A549 (cell line): ENCODE measurements at regions not wholly inside any gene's neighbourhood (a gene's known extent, or its start where the extent isn't known, plus 50 kb on each side); places are given as distances from the start of the nearest gene placed in this dataset.

Source experiments
- TF ChIP-seq, protein P1 (sequence below): IDR thresholded peaks from 2 replicates; pipeline ENCODE4 v1.6.1; 2012
- TF ChIP-seq, protein P2 (sequence below): fragments of >200 bp; sonication (Bioruptor Twin); formaldehyde crosslinking; IDR thresholded peaks from 3 replicates; pipeline ENCODE4 v1.5.1; 2016

DNA sequence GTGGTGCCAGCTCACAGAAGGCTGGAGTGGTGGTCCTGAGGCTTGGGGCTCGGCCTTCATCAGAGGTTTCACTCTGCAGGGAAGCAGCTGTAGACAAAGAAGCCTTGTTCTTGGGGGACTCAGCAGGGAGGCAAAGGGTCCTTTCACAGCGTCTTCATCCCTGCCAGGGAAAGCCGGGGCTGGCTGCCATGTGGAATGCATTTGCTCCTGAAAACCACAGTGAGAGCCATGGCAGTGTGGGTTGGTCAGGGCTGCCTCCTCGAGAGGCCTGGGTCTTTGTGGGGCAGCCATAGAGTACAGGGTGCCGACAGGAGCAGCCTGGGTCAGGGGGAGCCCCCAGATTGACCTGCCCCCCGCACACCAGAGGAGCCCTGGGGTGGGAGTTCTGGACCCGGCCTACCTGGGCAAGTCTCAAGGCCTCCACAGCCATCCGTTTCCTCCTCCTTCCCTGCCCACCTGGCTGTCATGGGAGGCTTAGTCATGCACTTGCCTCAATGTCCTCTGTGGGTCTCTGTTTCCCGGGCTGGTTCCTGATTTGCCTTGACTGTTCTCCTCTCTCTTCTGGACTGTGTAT is 144.0 kb downstream of the CDC5L start:
- TF ChIP-seq, protein P1, sequence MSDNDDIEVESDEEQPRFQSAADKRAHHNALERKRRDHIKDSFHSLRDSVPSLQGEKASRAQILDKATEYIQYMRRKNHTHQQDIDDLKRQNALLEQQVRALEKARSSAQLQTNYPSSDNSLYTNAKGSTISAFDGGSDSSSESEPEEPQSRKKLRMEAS = no peak
- TF ChIP-seq, protein P2, sequence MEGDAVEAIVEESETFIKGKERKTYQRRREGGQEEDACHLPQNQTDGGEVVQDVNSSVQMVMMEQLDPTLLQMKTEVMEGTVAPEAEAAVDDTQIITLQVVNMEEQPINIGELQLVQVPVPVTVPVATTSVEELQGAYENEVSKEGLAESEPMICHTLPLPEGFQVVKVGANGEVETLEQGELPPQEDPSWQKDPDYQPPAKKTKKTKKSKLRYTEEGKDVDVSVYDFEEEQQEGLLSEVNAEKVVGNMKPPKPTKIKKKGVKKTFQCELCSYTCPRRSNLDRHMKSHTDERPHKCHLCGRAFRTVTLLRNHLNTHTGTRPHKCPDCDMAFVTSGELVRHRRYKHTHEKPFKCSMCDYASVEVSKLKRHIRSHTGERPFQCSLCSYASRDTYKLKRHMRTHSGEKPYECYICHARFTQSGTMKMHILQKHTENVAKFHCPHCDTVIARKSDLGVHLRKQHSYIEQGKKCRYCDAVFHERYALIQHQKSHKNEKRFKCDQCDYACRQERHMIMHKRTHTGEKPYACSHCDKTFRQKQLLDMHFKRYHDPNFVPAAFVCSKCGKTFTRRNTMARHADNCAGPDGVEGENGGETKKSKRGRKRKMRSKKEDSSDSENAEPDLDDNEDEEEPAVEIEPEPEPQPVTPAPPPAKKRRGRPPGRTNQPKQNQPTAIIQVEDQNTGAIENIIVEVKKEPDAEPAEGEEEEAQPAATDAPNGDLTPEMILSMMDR = no peak
